ENCODE measurements at regions not wholly inside any gene's neighbourhood (a gene's known extent, or its start where the extent isn't known, plus 50 kb on each side); places are given as distances from the start of the nearest gene placed in this dataset.

- H3K27me3 Mint-ChIP-seq, result no peaks in the 10 kb centered on the region
- no peak for ATAC-seq
- no peak overlapping the region for H3K27ac Mint-ChIP-seq
- no peaks in the 10 kb centered on the region for H3K4me1 Mint-ChIP-seq
- H3K36me3 Mint-ChIP-seq, result no peaks in the 10 kb centered on the region
- no peak overlapping the region for H3K4me3 Mint-ChIP-seq
- peaks cover 3% of the 10 kb centered on the region for H3K9me3 Mint-ChIP-seq
Measured at GRCh38 chr6:91293395-91293794, 706.5 kb upstream of the MAP3K7 start.

DNA sequence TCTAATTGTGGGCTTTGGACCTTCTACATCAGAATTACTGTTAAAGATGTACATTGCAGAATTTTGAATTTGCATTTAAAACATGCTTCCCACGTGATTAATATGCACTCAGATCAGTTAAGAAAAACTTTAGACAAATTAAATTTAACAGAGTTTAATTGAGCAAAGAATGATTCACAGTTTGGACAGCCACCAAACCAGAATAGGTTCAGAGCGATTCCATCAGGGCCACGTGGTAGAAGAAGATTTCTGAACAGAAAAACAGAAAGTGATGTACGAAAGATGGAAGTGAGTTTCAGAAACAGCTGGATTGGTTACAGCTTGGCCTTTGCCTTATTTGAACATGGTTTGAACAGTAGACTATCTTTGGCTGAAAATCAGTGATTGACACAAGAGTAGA is 704.2 kb upstream of the MAP3K7 start:
- no peak overlapping the region for H3K4me3 Mint-ChIP-seq
- peaks cover 3% of the 10 kb centered on the region for H3K9me3 Mint-ChIP-seq
- no peaks in the 10 kb centered on the region for H3K4me1 Mint-ChIP-seq
- no peaks in the 10 kb centered on the region for H3K27me3 Mint-ChIP-seq
- ATAC-seq, result no peak
- H3K36me3 Mint-ChIP-seq, result no peaks in the 10 kb centered on the region
- no peak overlapping the region for H3K27ac Mint-ChIP-seq

GRCh38 chr6:91288741-91289140 is 701.9 kb upstream of the MAP3K7 start:
- Mint-ChIP-seq H3K4me1 (no peaks in the 10 kb centered on the region), H3K27ac (no peak overlapping the region), H3K4me3 (no peak overlapping the region), H3K9me3 (peaks cover 3% of the 10 kb centered on the region), H3K36me3 (no peaks in the 10 kb centered on the region), H3K27me3 (no peaks in the 10 kb centered on the region)
- ATAC-seq, result no peak

DNA sequence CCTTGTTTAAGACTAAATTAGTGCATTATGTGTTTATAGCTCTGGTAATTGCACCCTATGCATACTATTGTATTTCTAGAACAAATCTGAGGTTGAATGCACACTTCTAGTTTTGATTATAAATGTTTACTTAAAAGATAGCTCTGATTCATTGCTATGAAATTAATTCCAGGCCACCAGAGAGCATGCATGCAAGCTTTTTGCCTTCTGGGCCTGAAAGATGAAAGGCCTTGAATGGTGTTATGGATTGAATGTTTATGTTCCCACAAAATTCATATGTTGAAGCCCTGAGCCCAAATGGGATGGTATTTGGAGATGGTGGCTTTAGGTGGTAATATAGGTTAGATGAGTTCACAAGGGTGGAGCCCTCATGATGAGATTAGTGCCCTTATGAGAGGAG is 695.0 kb upstream of the MAP3K7 start:
- Mint-ChIP-seq H3K27ac (no peak overlapping the region), H3K4me3 (no peak overlapping the region), H3K9me3 (no peaks in the 10 kb centered on the region), H3K4me1 (no peaks in the 10 kb centered on the region), H3K27me3 (no peaks in the 10 kb centered on the region), H3K36me3 (no peaks in the 10 kb centered on the region)
- no peak for ATAC-seq

DNA sequence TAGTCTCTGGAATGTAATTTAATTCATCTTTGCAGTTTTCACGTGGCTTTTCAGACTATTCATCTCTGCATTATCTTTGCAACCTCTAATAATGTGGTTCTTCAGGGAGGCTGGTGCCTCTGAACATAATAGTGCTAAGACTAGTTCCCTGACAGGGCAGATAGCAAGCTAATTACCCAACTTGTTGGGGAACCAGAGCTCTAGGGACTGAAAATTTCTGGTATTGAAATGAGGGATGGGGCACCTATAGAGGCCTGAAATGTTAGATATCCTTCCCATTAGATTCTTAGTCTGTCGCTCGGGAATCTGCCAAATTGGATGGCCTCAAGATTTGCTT is 693.6 kb upstream of the MAP3K7 start:
- Mint-ChIP-seq H3K27ac (no peak overlapping the region), H3K9me3 (no peaks in the 10 kb centered on the region), H3K27me3 (no peaks in the 10 kb centered on the region)

GRCh38 chr6:91279740-91280493 is 693.0 kb upstream of the MAP3K7 start:
- no peak for ATAC-seq
- H3K27me3 Mint-ChIP-seq, result no peaks in the 10 kb centered on the region
- no peak overlapping the region for H3K4me3 Mint-ChIP-seq
- H3K4me1 Mint-ChIP-seq, result no peaks in the 10 kb centered on the region
- H3K9me3 Mint-ChIP-seq, result no peaks in the 10 kb centered on the region
- no peaks in the 10 kb centered on the region for H3K36me3 Mint-ChIP-seq
- no peak overlapping the region for H3K27ac Mint-ChIP-seq

More for the DNA sequence above, 693.6 kb upstream of the MAP3K7 start:
- H3K4me1 Mint-ChIP-seq, result no peaks in the 10 kb centered on the region
- no peak for ATAC-seq
- no peaks in the 10 kb centered on the region for H3K36me3 Mint-ChIP-seq
- H3K4me3 Mint-ChIP-seq, result no peak overlapping the region

DNA sequence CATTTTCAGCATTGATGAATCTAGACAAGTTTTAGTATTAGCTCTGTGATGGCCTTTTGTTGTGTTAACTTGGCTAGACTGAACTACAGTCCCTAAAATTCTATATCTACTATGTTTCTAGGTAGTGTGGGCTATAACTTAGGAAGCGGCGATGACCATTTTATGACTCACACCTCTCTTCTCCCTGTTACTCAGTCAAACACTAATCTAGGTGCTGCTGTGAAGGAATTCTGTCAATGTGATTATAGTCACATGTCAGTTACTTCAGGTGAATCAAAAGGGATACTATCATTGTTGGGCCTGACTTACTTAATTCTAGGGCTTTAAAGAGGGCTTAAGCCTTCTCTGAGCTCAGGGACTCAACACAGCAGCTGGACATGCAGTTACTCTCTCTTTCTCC is 691.5 kb upstream of the MAP3K7 start:
- no peaks in the 10 kb centered on the region for H3K9me3 Mint-ChIP-seq
- H3K4me3 Mint-ChIP-seq, result no peak overlapping the region
- no peaks in the 10 kb centered on the region for H3K27me3 Mint-ChIP-seq
- no peak overlapping the region for H3K27ac Mint-ChIP-seq
- no peak for ATAC-seq
- no peaks in the 10 kb centered on the region for H3K4me1 Mint-ChIP-seq
- H3K36me3 Mint-ChIP-seq, result no peaks in the 10 kb centered on the region

GRCh38 chr6:91276315-91276714 is 689.4 kb upstream of the MAP3K7 start:
- H3K36me3 Mint-ChIP-seq, result no peaks in the 10 kb centered on the region
- H3K27ac Mint-ChIP-seq, result no peak overlapping the region
- H3K9me3 Mint-ChIP-seq, result peaks cover 2% of the 10 kb centered on the region
- H3K4me1 Mint-ChIP-seq, result no peaks in the 10 kb centered on the region
- H3K27me3 Mint-ChIP-seq, result no peaks in the 10 kb centered on the region
- no peak overlapping the region for H3K4me3 Mint-ChIP-seq
- ATAC-seq, result no peak

DNA sequence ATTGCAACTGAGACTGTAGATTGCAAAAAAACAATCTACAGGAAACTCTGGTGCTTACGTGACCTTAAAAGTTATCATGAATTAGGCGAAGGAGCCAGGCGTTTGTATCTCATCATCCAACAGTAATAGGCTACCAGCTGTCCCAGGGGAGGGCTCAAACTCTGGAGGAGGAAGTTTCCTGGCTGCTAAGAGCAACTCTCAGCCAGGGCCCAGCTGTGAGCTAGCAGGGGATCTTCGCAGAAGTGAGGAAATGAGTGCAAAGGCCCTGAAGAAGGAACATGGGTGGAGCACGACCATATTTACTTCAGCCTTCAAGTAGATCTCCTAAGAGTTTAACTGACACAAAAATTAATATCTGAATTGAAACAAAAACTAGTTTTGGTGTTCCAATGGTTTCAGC is 686.9 kb upstream of the MAP3K7 start:
- H3K9me3 Mint-ChIP-seq, result peaks cover 7% of the 10 kb centered on the region
- H3K36me3 Mint-ChIP-seq, result no peaks in the 10 kb centered on the region
- no peak for ATAC-seq
- no peak overlapping the region for H3K27ac Mint-ChIP-seq
- H3K27me3 Mint-ChIP-seq, result no peaks in the 10 kb centered on the region
- no peaks in the 10 kb centered on the region for H3K4me1 Mint-ChIP-seq
- no peak overlapping the region for H3K4me3 Mint-ChIP-seq

DNA sequence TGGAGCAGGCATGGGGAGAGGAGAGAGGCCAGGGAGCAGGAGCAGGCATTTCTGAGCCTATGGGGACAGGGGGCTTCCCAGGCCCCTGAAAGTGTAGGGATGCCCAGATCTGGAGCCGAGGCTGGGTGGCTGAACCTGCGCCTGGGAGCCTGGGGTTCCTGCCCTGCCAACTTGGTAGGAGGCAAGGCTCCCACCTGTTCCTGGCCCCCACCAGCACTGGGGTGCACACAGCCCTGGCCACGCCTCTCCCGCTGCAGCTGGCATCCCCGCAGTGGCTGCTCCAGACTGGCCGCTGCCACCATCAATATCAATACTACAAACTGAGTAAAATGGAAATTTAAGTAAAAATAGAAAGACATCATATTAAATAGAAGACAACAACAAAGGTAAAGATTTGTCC is 684.9 kb upstream of the MAP3K7 start:
- no peak overlapping the region for H3K27ac Mint-ChIP-seq
- no peak overlapping the region for H3K4me3 Mint-ChIP-seq
- H3K4me1 Mint-ChIP-seq, result no peaks in the 10 kb centered on the region
- no peaks in the 10 kb centered on the region for H3K27me3 Mint-ChIP-seq
- no peaks in the 10 kb centered on the region for H3K36me3 Mint-ChIP-seq
- no peak for ATAC-seq
- H3K9me3 Mint-ChIP-seq, result peaks cover 7% of the 10 kb centered on the region

GRCh38 chr6:91268941-91269340 is 682.1 kb upstream of the MAP3K7 start:
- Mint-ChIP-seq H3K4me1 (no peaks in the 10 kb centered on the region), H3K9me3 (peaks cover 7% of the 10 kb centered on the region), H3K27me3 (no peaks in the 10 kb centered on the region), H3K27ac (no peak overlapping the region), H3K4me3 (no peak overlapping the region), H3K36me3 (no peaks in the 10 kb centered on the region)
- ATAC-seq, result no peak

DNA sequence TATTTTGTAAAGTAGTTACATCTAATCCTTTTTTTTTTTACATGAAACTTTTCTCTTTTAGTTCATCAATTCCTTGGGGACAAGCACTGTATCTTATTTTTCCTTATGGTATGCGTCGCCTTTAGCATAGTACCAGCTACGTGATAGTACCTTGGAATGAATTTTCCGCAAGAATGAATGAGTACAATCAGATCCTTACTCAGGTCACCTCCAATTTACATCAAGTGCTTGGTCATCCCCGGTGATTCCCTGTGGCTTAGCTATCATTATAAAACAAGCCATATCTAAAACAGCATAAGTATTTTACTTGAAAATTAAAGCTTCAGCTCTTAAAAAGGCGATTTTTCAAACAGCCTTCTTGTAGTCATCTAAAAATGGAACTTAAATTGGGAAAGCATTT is 680.4 kb upstream of the MAP3K7 start:
- Mint-ChIP-seq H3K9me3 (peaks cover 7% of the 10 kb centered on the region), H3K4me1 (no peaks in the 10 kb centered on the region), H3K27ac (no peak overlapping the region), H3K4me3 (no peak overlapping the region), H3K27me3 (no peaks in the 10 kb centered on the region), H3K36me3 (no peaks in the 10 kb centered on the region)
- no peak for ATAC-seq

DNA sequence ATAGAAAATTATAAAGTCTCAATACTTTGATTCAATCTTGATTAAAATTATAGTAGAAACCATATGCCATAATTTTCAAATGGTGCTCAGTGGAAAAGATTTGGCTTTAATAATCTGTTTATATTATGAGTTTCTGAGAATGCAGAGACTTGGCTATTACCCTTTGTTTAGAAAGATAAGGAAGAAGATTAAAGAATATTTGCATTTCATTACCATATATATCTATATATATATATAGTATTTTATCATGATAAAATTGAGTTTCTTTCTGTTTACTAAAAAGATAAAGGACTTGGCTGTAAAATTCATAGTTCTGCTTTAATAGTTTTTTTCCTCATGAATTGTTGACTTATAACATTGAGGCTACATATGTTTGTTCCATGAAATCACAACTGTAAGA is 679.3 kb upstream of the MAP3K7 start:
- H3K36me3 Mint-ChIP-seq, result no peaks in the 10 kb centered on the region
- no peaks in the 10 kb centered on the region for H3K27me3 Mint-ChIP-seq
- no peak for ATAC-seq
- no peak overlapping the region for H3K27ac Mint-ChIP-seq
- H3K4me1 Mint-ChIP-seq, result no peaks in the 10 kb centered on the region
- H3K4me3 Mint-ChIP-seq, result no peak overlapping the region
- peaks cover 5% of the 10 kb centered on the region for H3K9me3 Mint-ChIP-seq

GRCh38 chr6:91243436-91243835 is 656.6 kb upstream of the MAP3K7 start:
- Mint-ChIP-seq H3K27me3 (no peaks in the 10 kb centered on the region), H3K36me3 (no peaks in the 10 kb centered on the region), H3K9me3 (no peaks in the 10 kb centered on the region), H3K4me1 (no peaks in the 10 kb centered on the region), H3K27ac (no peak overlapping the region), H3K4me3 (no peak overlapping the region)
- ATAC-seq, result no peak

- Mint-ChIP-seq H3K36me3 (no peaks in the 10 kb centered on the region), H3K27ac (no peak overlapping the region), H3K9me3 (no peaks in the 10 kb centered on the region), H3K4me3 (no peak overlapping the region), H3K4me1 (no peaks in the 10 kb centered on the region), H3K27me3 (no peaks in the 10 kb centered on the region)
- ATAC-seq, result no peak
Measured at GRCh38 chr6:91242614-91242949, 655.7 kb upstream of the MAP3K7 start.

- H3K27me3 Mint-ChIP-seq, result no peaks in the 10 kb centered on the region
- no peaks in the 10 kb centered on the region for H3K9me3 Mint-ChIP-seq
- no peak for ATAC-seq
- no peaks in the 10 kb centered on the region for H3K36me3 Mint-ChIP-seq
- no peaks in the 10 kb centered on the region for H3K4me1 Mint-ChIP-seq
- no peak overlapping the region for H3K27ac Mint-ChIP-seq
- no peak overlapping the region for H3K4me3 Mint-ChIP-seq
Measured at GRCh38 chr6:91241946-91242613, 655.2 kb upstream of the MAP3K7 start.
